ENCODE measurements at regions not wholly inside any gene's neighbourhood (a gene's known extent, or its start where the extent isn't known, plus 50 kb on each side); places are given as distances from the start of the nearest gene placed in this dataset.
"Not testable (repeated sequence)": the region's sequence is repeated elsewhere in the genome, so short reads cannot be mapped to it uniquely, and the experiment has no call there.

- H4K8ac ChIP-seq (ENCODE audit: low read depth in 2 of 2, low read length in 2 of 2); H4K5ac ChIP-seq (ENCODE audit: low read depth, low read length); H3K9me1 ChIP-seq (ENCODE audit: insufficient read depth, low read length); H3K9me3 ChIP-seq (ENCODE audit: control insufficient read depth, insufficient read depth, low read length); BruUV-seq (replicated peaks); H2BK5ac ChIP-seq (ENCODE audit: low read depth, low read length, poor library complexity, severe bottlenecking); H4K91ac ChIP-seq (ENCODE audit: insufficient read depth, low read depth, low read length); H3K9ac ChIP-seq (ENCODE audit: low read depth, low read length); H3K4ac ChIP-seq (ENCODE audit: low read depth, low read length); CTCF ChIA-PET; H2AK9ac ChIP-seq (replicated peaks; ENCODE audit: low read depth, low read length, poor library complexity); H2BK20ac ChIP-seq (ENCODE audit: low read depth, low read length); H2AFZ ChIP-seq (replicated peaks; ENCODE audit: low read length, poor library complexity); H3K4me2 ChIP-seq (ENCODE audit: low read depth, low read length); dilution Hi-C loops (cut with HindIII; ENCODE audit: low sequenced_read_pairs, unreplicated experiment); H3K18ac ChIP-seq (ENCODE audit: low read depth, low read length); DNase-seq; H3K27me3 ChIP-seq (ENCODE audit: control insufficient read depth, insufficient read depth, low read length); H3K27ac ChIP-seq (ENCODE audit: insufficient read depth, low read length); H2AK5ac ChIP-seq (ENCODE audit: low read depth, low read length); ATAC-seq (ENCODE audit: low read depth); H2BK15ac ChIP-seq (ENCODE audit: low read depth, low read length); H3K23ac ChIP-seq (ENCODE audit: low read depth, low read length); H3K36me3 ChIP-seq (ENCODE audit: control insufficient read depth, insufficient read depth, low read length); intact Hi-C loops (cut with micrococcal nuclease); H2BK120ac ChIP-seq (ENCODE audit: low read depth, low read length); H3K56ac ChIP-seq (ENCODE audit: extremely low read depth, insufficient read depth, low read length); H4K20me1 ChIP-seq (ENCODE audit: insufficient read depth, low read length); H3K79me1 ChIP-seq (ENCODE audit: low read depth in 1 of 2, low read length in 2 of 2); H3K4me3 ChIP-seq (ENCODE audit: insufficient read depth, low read depth, low read length); H3K4me1 ChIP-seq (ENCODE audit: control insufficient read depth, insufficient read depth, low read length); in situ Hi-C loops (cut with MboI; ENCODE audit: low sequenced_read_pairs); H3K14ac ChIP-seq (replicated peaks; ENCODE audit: low read depth, low read length); POLR2A ChIA-PET (ENCODE audit: unreplicated experiment): not testable (repeated sequence)
- no CpG with 5 or more reads among the region's 3 CpGs for WGBS, 2 experiments (ENCODE audit: extremely low coverage in 2 of 2, insufficient read length in 1 of 2)
Measured at GRCh38 chr7:63856466-63856865, 142.2 kb upstream of the ZNF722 start.

Measured in IMR-90 (cell line).